GM23338 (cell line): ENCODE measurements at regions not wholly inside any gene's neighbourhood (a gene's known extent, or its start where the extent isn't known, plus 50 kb on each side); places are given as distances from the start of the nearest gene placed in this dataset.

ENCODE experiments used
- ATAC-seq: fragments of 200-7000 bp; cut with Tn5 transposase; 3 replicates; pipeline ENCODE4 v1.9.1; 2020
- DNase-seq: peaks from one replicate; pipeline ENCODE4 v3.0.0-alpha.2; 2015; ENCODE audit warnings: low spot score
- H2AFZ ChIP-seq: fragments of 200-600 bp; sonication (generic); 2 replicates; pipeline ENCODE4 v1.8.0; 2016; ENCODE audit warnings: antibody characterized with exemption, mild to moderate bottlenecking, moderate library complexity
- H3F3A ChIP-seq: fragments of 200-600 bp; sonication (generic); replicated peaks from 2 replicates; pipeline ENCODE4 v1.8.0; 2017; ENCODE audit warnings: antibody characterized with exemption, mixed run types, low read depth
- H3K27ac ChIP-seq: fragments of 200-600 bp; sonication (generic); 2 replicates; pipeline ENCODE4 v1.6.1; 2016; ENCODE audit warnings: low read depth
- H3K27me3 ChIP-seq: fragments of 200-600 bp; sonication (generic); 2 replicates; pipeline ENCODE4 v1.8.0; 2016; ENCODE audit warnings: mild to moderate bottlenecking, mixed run types, moderate library complexity; ENCODE audit not compliant: insufficient read depth
- H3K36me3 ChIP-seq: fragments of 200-600 bp; sonication (generic); 2 replicates; pipeline ENCODE4 v1.8.0; 2016; ENCODE audit warnings: mild to moderate bottlenecking; ENCODE audit not compliant: insufficient read depth
- H3K4me1 ChIP-seq: fragments of 200-600 bp; sonication (generic); 2 replicates; pipeline ENCODE4 v1.8.0; 2016; ENCODE audit warnings: mild to moderate bottlenecking, moderate library complexity; ENCODE audit not compliant: insufficient read depth
- H3K4me2 ChIP-seq: fragments of 200-600 bp; sonication (generic); 2 replicates; pipeline ENCODE4 v1.7.1; 2017; ENCODE audit warnings: mixed run types
- H3K4me3 ChIP-seq: fragments of 200-600 bp; sonication (generic); 2 replicates; pipeline ENCODE4 v1.6.1; 2016; ENCODE audit warnings: mixed run types
- H3K79me2 ChIP-seq: fragments of 200-600 bp; sonication (generic); replicated peaks from 2 replicates; pipeline ENCODE4 v1.8.0; 2017; ENCODE audit warnings: mild to moderate bottlenecking; ENCODE audit not compliant: insufficient read depth
- H3K9me2 ChIP-seq: fragments of 200-600 bp; sonication (generic); 2 replicates; pipeline ENCODE4 v1.8.0; 2017; ENCODE audit not compliant: insufficient read depth
- H4K20me1 ChIP-seq: fragments of 200-600 bp; sonication (generic); replicated peaks from 2 replicates; pipeline ENCODE4 v1.8.0; 2017; ENCODE audit warnings: mild to moderate bottlenecking; ENCODE audit not compliant: insufficient read depth
- H3K27ac Mint-ChIP-seq: 2 replicates; pipeline ENCODE4 v1.8.0; 2020; ENCODE audit warnings: inconsistent platforms, mild to moderate bottlenecking, moderate library complexity, mixed read lengths
- H3K27me3 Mint-ChIP-seq: 3 replicates; pipeline ENCODE4 v1.8.0; 2022; ENCODE audit warnings: low read depth, mild to moderate bottlenecking, moderate library complexity, mixed read lengths, inconsistent platforms; ENCODE audit not compliant: insufficient read depth, poor library complexity
- H3K36me3 Mint-ChIP-seq: 3 replicates; pipeline ENCODE4 v1.8.0; 2021; ENCODE audit warnings: low read depth, mild to moderate bottlenecking, inconsistent platforms, moderate library complexity, mixed read lengths
- H3K4me1 Mint-ChIP-seq: 3 replicates; pipeline ENCODE4 v1.8.0; 2020; ENCODE audit warnings: mild to moderate bottlenecking, inconsistent platforms, mixed read lengths
- H3K4me3 Mint-ChIP-seq: 3 replicates; pipeline ENCODE4 v1.8.0; 2021; ENCODE audit warnings: moderate library complexity, mild to moderate bottlenecking, inconsistent platforms, mixed read lengths
- H3K9me3 Mint-ChIP-seq: 3 replicates; pipeline ENCODE4 v1.8.0; 2020; ENCODE audit warnings: moderate library complexity, mild to moderate bottlenecking, inconsistent platforms, mixed read lengths
- CREB1 ChIP-seq: fragments of 250-450 bp; sonication (Bioruptor Pico); IDR thresholded peaks from 2 replicates; pipeline ENCODE4 v1.5.0; 2020; ENCODE audit warnings: low read depth, mild to moderate bottlenecking, moderate library complexity
- CTCF ChIP-seq, 2 experiments: fragments of 200-600 bp in 1 of 2; sonication (generic) in 1 of 2; conservative IDR thresholded peaks; 2 replicates each; pipeline versions ENCODE4 v1.5.1 to v1.6.1; 2016 to 2017; ENCODE audit warnings: antibody characterized with exemption in 2 of 2, low read depth in 2 of 2, mild to moderate bottlenecking in 2 of 2, moderate library complexity in 1 of 2
- EZH2 ChIP-seq: fragments of 200-600 bp; sonication (generic); IDR thresholded peaks from one replicate; pipeline ENCODE4 v1.8.0; 2017; ENCODE audit warnings: antibody characterized with exemption, mild to moderate bottlenecking, low read depth; ENCODE audit not compliant: unreplicated experiment
- NANOG ChIP-seq: IDR thresholded peaks from 2 replicates; pipeline ENCODE4 v1.6.1; 2016; ENCODE audit warnings: antibody characterized with exemption, borderline replicate concordance
- POLR2AphosphoS5 ChIP-seq: IDR thresholded peaks from 2 replicates; pipeline ENCODE4 v1.6.1; 2016; ENCODE audit warnings: antibody characterized with exemption, low read depth
- REST ChIP-seq: IDR thresholded peaks from one replicate; pipeline ENCODE4 v1.6.1; 2018; ENCODE audit warnings: antibody characterized with exemption; ENCODE audit not compliant: unreplicated experiment
- STAT1 ChIP-seq: IDR thresholded peaks from one replicate; pipeline ENCODE4 v1.6.1; 2016; ENCODE audit warnings: antibody characterized with exemption; ENCODE audit not compliant: unreplicated experiment
- ZNF331 ChIP-seq: fragments of 250-450 bp; sonication (Bioruptor Pico); IDR thresholded peaks from 2 replicates; pipeline ENCODE4 v1.5.0; 2020; ENCODE audit warnings: low read depth, mild to moderate bottlenecking, moderate library complexity
- ZNF462 ChIP-seq: fragments of 250-450 bp; sonication (Bioruptor Pico); IDR thresholded peaks from 2 replicates; pipeline ENCODE4 v1.5.0; 2020; ENCODE audit warnings: mild to moderate bottlenecking, moderate library complexity

GRCh38 chr14:98445718-98446117 lies 826.3 kb downstream of the BCL11B start (continued):
- TF ChIP-seq REST = no peak

- no peak for TF ChIP-seq ZNF331 (CRISPR knock-in tag)
- no peak for TF ChIP-seq POLR2AphosphoS5
- TF ChIP-seq NANOG = no peak
- no peak for TF ChIP-seq STAT1
- no peak for TF ChIP-seq ZNF462 (CRISPR knock-in tag)
- TF ChIP-seq EZH2 = no peak
- TF ChIP-seq CTCF (conservative IDR thresholded peaks at IDR 0.05; ENCODE audit: low read depth in 2 of 2) = no peak
- no peak for TF ChIP-seq CREB1
- H3K27ac ChIP-seq = no peak overlapping the region
- peaks cover 1% of the 10 kb centered on the region for H3K27me3 Mint-ChIP-seq
- no peak overlapping the region for H3K4me2 ChIP-seq
- no peak overlapping the region for H2AFZ ChIP-seq
- H3K9me2 ChIP-seq = peaks cover 9% of the 10 kb centered on the region
- no peaks in the 10 kb centered on the region for H3F3A ChIP-seq
- no peaks in the 10 kb centered on the region; the same call in 2 of the 3 replicates for H3K9me3 Mint-ChIP-seq
- peaks cover 9% of the 10 kb centered on the region; the same call in 2 of the 3 replicates for H3K4me1 Mint-ChIP-seq
- no peaks in the 10 kb centered on the region for H3K27me3 ChIP-seq
- no peaks in the 10 kb centered on the region for H4K20me1 ChIP-seq
- no peaks in the 10 kb centered on the region for H3K36me3 ChIP-seq
- H3K4me1 ChIP-seq = no peaks in the 10 kb centered on the region
- no peak overlapping the region for H3K27ac Mint-ChIP-seq
- peaks cover 3% of the 10 kb centered on the region; the same call in 2 of the 3 replicates for H3K36me3 Mint-ChIP-seq
- DNase-seq (no peak), ATAC-seq (no peak)
- no peaks in the 10 kb centered on the region for H3K79me2 ChIP-seq
- H3K4me3 Mint-ChIP-seq = no peak overlapping the region
- H3K4me3 ChIP-seq = no peak overlapping the region
Observed at GRCh38 chr14:98446508-98446907, 825.5 kb downstream of the BCL11B start.
